HT-29 (cell line): ENCODE measurements at regions not wholly inside any gene's neighbourhood (a gene's known extent, or its start where the extent isn't known, plus 50 kb on each side); places are given as distances from the start of the nearest gene placed in this dataset.

Experiments
- DNase-seq: peaks from one replicate; pipeline ENCODE4 v3.0.0-alpha.2; 2015; ENCODE audit warnings: low spot score

GRCh38 chr14:54207476-54208462, 189.0 kb upstream of the CDKN3 start:
- DNase-seq: no peak

- no peak for DNase-seq
Measured at GRCh38 chr14:54208751-54209150, 188.1 kb upstream of the CDKN3 start.

GRCh38 chr14:54209511-54210250, 187.1 kb upstream of the CDKN3 start:
- no peak for DNase-seq

GRCh38 chr14:54211551-54212308, 185.1 kb upstream of the CDKN3 start:
- DNase-seq: no peak

- no peak for DNase-seq
Measured at GRCh38 chr14:54213536-54213935, 183.3 kb upstream of the CDKN3 start.

GRCh38 chr14:54216827-54217226, 180.0 kb upstream of the CDKN3 start:
- DNase-seq: no peak

- no peak for DNase-seq
Measured at GRCh38 chr14:54219261-54220070, 177.3 kb upstream of the CDKN3 start.

- DNase-seq: no peak
Measured at GRCh38 chr14:54220071-54220703, 176.6 kb upstream of the CDKN3 start.

GRCh38 chr14:54220704-54221431, 175.9 kb upstream of the CDKN3 start:
- no peak for DNase-seq

- DNase-seq: no peak
Measured at GRCh38 chr14:54221432-54221803, 175.4 kb upstream of the CDKN3 start.

GRCh38 chr14:54221971-54222370, 174.8 kb upstream of the CDKN3 start:
- DNase-seq: no peak

- no peak for DNase-seq
Measured at GRCh38 chr14:54223831-54224402, 172.9 kb upstream of the CDKN3 start.

GRCh38 chr14:54225457-54226060, 171.2 kb upstream of the CDKN3 start:
- no peak for DNase-seq

GRCh38 chr14:54226103-54226502, 170.7 kb upstream of the CDKN3 start:
- no peak for DNase-seq

GRCh38 chr14:54226558-54226957, 170.2 kb upstream of the CDKN3 start:
- DNase-seq: no peak

- no peak for DNase-seq
Measured at GRCh38 chr14:54229136-54229535, 167.7 kb upstream of the CDKN3 start.

GRCh38 chr14:54230645-54231044, 166.2 kb upstream of the CDKN3 start:
- no peak for DNase-seq

- no peak for DNase-seq
Measured at GRCh38 chr14:54232735-54233134, 164.1 kb upstream of the CDKN3 start.

GRCh38 chr14:54241517-54241916, 155.3 kb upstream of the CDKN3 start:
- no peak for DNase-seq
